Neuronal stem cell (in vitro differentiated cells): ENCODE measurements at regions not wholly inside any gene's neighbourhood (a gene's known extent, or its start where the extent isn't known, plus 50 kb on each side); places are given as distances from the start of the nearest gene placed in this dataset.
"Not testable (repeated sequence)": the region's sequence is repeated elsewhere in the genome, so short reads cannot be mapped to it uniquely, and the experiment has no call there.

ENCODE experiments used
- DNase-seq: peaks from one replicate; pipeline ENCODE4 v3.0.0-alpha.2; 2013; ENCODE audit warnings: low spot score
- H2AFZ ChIP-seq: one replicate; pipeline ENCODE4 v1.6.1; 2013; ENCODE audit warnings: mild to moderate bottlenecking, low read length, inconsistent platforms
- H2AK5ac ChIP-seq: 2 replicates; pipeline ENCODE4 v1.6.1; 2013; ENCODE audit warnings: low read depth, mild to moderate bottlenecking, inconsistent platforms, low read length, moderate library complexity, mixed read lengths
- H2BK120ac ChIP-seq: 2 replicates; pipeline ENCODE4 v1.6.1; 2013; ENCODE audit warnings: low read depth, mild to moderate bottlenecking, inconsistent platforms, low read length, moderate library complexity, mixed read lengths
- H2BK12ac ChIP-seq: one replicate; pipeline ENCODE4 v1.6.1; 2013; ENCODE audit warnings: low read length, inconsistent platforms
- H2BK15ac ChIP-seq: 2 replicates; pipeline ENCODE4 v1.6.1; 2013; ENCODE audit warnings: mild to moderate bottlenecking, low read length, inconsistent platforms, mixed read lengths
- H2BK5ac ChIP-seq: one replicate; pipeline ENCODE4 v1.6.1; 2013; ENCODE audit warnings: inconsistent platforms, mild to moderate bottlenecking, low read length, moderate library complexity
- H3K14ac ChIP-seq: one replicate; pipeline ENCODE4 v1.6.1; 2013; ENCODE audit warnings: low read length, inconsistent platforms
- H3K18ac ChIP-seq: 2 replicates; pipeline ENCODE4 v1.6.1; 2013; ENCODE audit warnings: low read length, inconsistent platforms
- H3K23ac ChIP-seq: 2 replicates; pipeline ENCODE4 v1.6.1; 2013; ENCODE audit warnings: low read depth, mild to moderate bottlenecking, mixed read lengths, low read length, inconsistent platforms; ENCODE audit not compliant: poor library complexity
- H3K27ac ChIP-seq: replicated peaks from 3 replicates; pipeline ENCODE4 v1.5.1; 2013; ENCODE audit warnings: low read length, inconsistent platforms
- H3K27me3 ChIP-seq, 3 experiments: 2 replicates each; pipeline ENCODE4 v1.6.1; 2013; ENCODE audit warnings: low read length in 3 of 3, mild to moderate bottlenecking in 2 of 3, inconsistent platforms in 1 of 3, low read depth in 1 of 3, mixed read lengths in 1 of 3, moderate library complexity in 1 of 3; ENCODE audit not compliant: control insufficient read depth in 3 of 3, insufficient read depth in 3 of 3
- H3K36me3 ChIP-seq, 2 donors: replicated peaks in 1 of 2; 2 replicates each; pipeline ENCODE4 v1.6.1; 2013; ENCODE audit warnings: low read length in 2 of 2; ENCODE audit not compliant: control insufficient read depth in 2 of 2, insufficient read depth in 2 of 2
- H3K4ac ChIP-seq: 2 replicates; pipeline ENCODE4 v1.6.1; 2013; ENCODE audit warnings: inconsistent platforms, mild to moderate bottlenecking, low read length, moderate library complexity
- H3K4me1 ChIP-seq, 2 donors: 1 replicate in 1 of 2; 2 replicates in 1 of 2; pipeline ENCODE4 v1.6.1; 2013; ENCODE audit warnings: low read length in 2 of 2, low read depth in 1 of 2; ENCODE audit not compliant: control insufficient read depth in 2 of 2, insufficient read depth in 1 of 2
- H3K4me2 ChIP-seq: one replicate; pipeline ENCODE4 v1.6.1; 2013; ENCODE audit warnings: mild to moderate bottlenecking, low read length, inconsistent platforms; ENCODE audit not compliant: insufficient read depth, poor library complexity, severe bottlenecking
- H3K4me3 ChIP-seq, 2 donors: 2 replicates each; pipeline ENCODE4 v1.5.1; 2013; ENCODE audit warnings: low read length in 2 of 2, mild to moderate bottlenecking in 2 of 2, inconsistent platforms in 1 of 2, moderate library complexity in 1 of 2
- H3K79me1 ChIP-seq: one replicate; pipeline ENCODE4 v1.6.1; 2013; ENCODE audit warnings: low read depth, mild to moderate bottlenecking, inconsistent platforms, low read length, moderate library complexity
- H3K9ac ChIP-seq: one replicate; pipeline ENCODE4 v1.6.1; 2013; ENCODE audit warnings: mild to moderate bottlenecking, low read depth, low read length, inconsistent platforms; ENCODE audit not compliant: poor library complexity
- H3K9me3 ChIP-seq, 2 donors: replicated peaks in 1 of 2; 2 replicates each; pipeline versions ENCODE3 to v1.6.1; 2013; ENCODE audit warnings: low read length in 2 of 2, mild to moderate bottlenecking in 2 of 2, inconsistent platforms in 1 of 2, low read depth in 1 of 2, mixed read lengths in 1 of 2, moderate library complexity in 1 of 2; ENCODE audit not compliant: control insufficient read depth in 2 of 2, insufficient read depth in 1 of 2
- H4K8ac ChIP-seq: one replicate; pipeline ENCODE4 v1.6.1; 2013; ENCODE audit warnings: low read depth, mild to moderate bottlenecking, inconsistent platforms, low read length, moderate library complexity
- H4K91ac ChIP-seq: one replicate; pipeline ENCODE4 v1.6.1; 2013; ENCODE audit warnings: low read length, low read depth, mild to moderate bottlenecking, inconsistent platforms; ENCODE audit not compliant: poor library complexity
- WGBS, 2 donors: extraction: QIAGEN DNeasy Blood & Tissue Kit; methylation state at CpG; one replicate each; pipeline ENCODE4 v1.1.7; 2013; ENCODE audit warnings: missing lambda C conversion rate in 2 of 2, mixed read lengths in 1 of 2; ENCODE audit not compliant: insufficient read length in 2 of 2, insufficient replicate concordance in 1 of 2; ENCODE audit errors: extremely low coverage in 2 of 2; 5-methylcytosine and 5-hydroxymethylcytosine counted together

GRCh38 chr1:164006186-164006585 is 552.8 kb upstream of the PBX1 start:
- not testable (repeated sequence) for H4K8ac ChIP-seq, H3K4ac ChIP-seq, H3K4me1 ChIP-seq, H3K27me3 ChIP-seq, H3K9me3 ChIP-seq, H2AK5ac ChIP-seq, H3K36me3 ChIP-seq, H3K23ac ChIP-seq, H3K18ac ChIP-seq, H2BK12ac ChIP-seq, H3K79me1 ChIP-seq, H2BK15ac ChIP-seq, H3K4me3 ChIP-seq, H3K9ac ChIP-seq, H2AFZ ChIP-seq, H4K91ac ChIP-seq, H3K14ac ChIP-seq, H3K27ac ChIP-seq, H3K4me2 ChIP-seq, DNase-seq, H2BK120ac ChIP-seq, H2BK5ac ChIP-seq
- no CpG with 5 or more reads among the region's 3 CpGs for WGBS, 2 donors

GRCh38 chr1:164006621-164007020 is 552.4 kb upstream of the PBX1 start:
- WGBS, 2 donors: no CpG with 5 or more reads among the region's 4 CpGs
- Histone ChIP-seq H3K9ac (no peak overlapping the region), H3K4me2 (no peak overlapping the region), H3K18ac (no peak overlapping the region), H2AK5ac (no peak overlapping the region), H2BK12ac (no peak overlapping the region), H2BK5ac (no peak overlapping the region), H3K27ac (no peak overlapping the region), H3K4me3 (no peak overlapping the region), H3K4ac (no peak overlapping the region), H2BK15ac (no peak overlapping the region), H2BK120ac (no peak overlapping the region), H3K36me3 (no peaks in the 10 kb centered on the region), H3K79me1 (no peaks in the 10 kb centered on the region), H3K9me3 (no peaks in the 10 kb centered on the region), H3K4me1 (no peaks in the 10 kb centered on the region), H4K91ac (no peak overlapping the region), H3K14ac (no peak overlapping the region), H3K23ac (no peak overlapping the region), H2AFZ (no peak overlapping the region), H4K8ac (no peak overlapping the region), H3K27me3 (no peaks in the 10 kb centered on the region)
- no peak for DNase-seq

- no peak overlapping the region for H2BK120ac ChIP-seq
- WGBS, 2 donors: no CpG with 5 or more reads among the region's 1 CpG
- no peak overlapping the region for H2BK5ac ChIP-seq
- H3K4me3 ChIP-seq: peak overlapping the region in 1 of 2 donors; percentile 70
- no peak overlapping the region for H2BK12ac ChIP-seq
- H3K4ac ChIP-seq: no peak overlapping the region
- H3K9ac ChIP-seq: no peak overlapping the region
- H3K79me1 ChIP-seq: no peaks in the 10 kb centered on the region
- no peak overlapping the region for H4K91ac ChIP-seq
- no peak overlapping the region for H3K18ac ChIP-seq
- H3K4me1 ChIP-seq: no peaks in the 10 kb centered on the region
- no peak overlapping the region for H3K4me2 ChIP-seq
- H3K14ac ChIP-seq: no peak overlapping the region
- no peak for DNase-seq
- no peak overlapping the region for H2AFZ ChIP-seq
- H3K36me3 ChIP-seq: no peaks in the 10 kb centered on the region
- H3K23ac ChIP-seq: peak overlapping the region; percentile 73
- H2BK15ac ChIP-seq: no peak overlapping the region
- no peak overlapping the region for H4K8ac ChIP-seq
- H2AK5ac ChIP-seq: no peak overlapping the region
- H3K27me3 ChIP-seq: no peaks in the 10 kb centered on the region
- H3K27ac ChIP-seq: no peak overlapping the region
- H3K9me3 ChIP-seq: peaks cover 0 to 7% of the 10 kb centered on the region in 2 donors
Measured at GRCh38 chr1:164017239-164017638, 541.7 kb upstream of the PBX1 start.

GRCh38 chr1:164020391-164020790 is 538.6 kb upstream of the PBX1 start:
- no peak overlapping the region for H3K4me2 ChIP-seq
- WGBS, 2 donors: no CpG with 5 or more reads among the region's 2 CpGs
- H2BK120ac ChIP-seq: no peak overlapping the region
- no peak overlapping the region for H2BK12ac ChIP-seq
- no peak overlapping the region for H2AFZ ChIP-seq
- H3K18ac ChIP-seq: no peak overlapping the region
- peaks cover 0 to 7% of the 10 kb centered on the region in 2 donors for H3K9me3 ChIP-seq
- H3K79me1 ChIP-seq: no peaks in the 10 kb centered on the region
- H3K36me3 ChIP-seq: no peaks in the 10 kb centered on the region
- H3K4me1 ChIP-seq: no peaks in the 10 kb centered on the region
- H3K9ac ChIP-seq: no peak overlapping the region
- H2AK5ac ChIP-seq: no peak overlapping the region
- H4K8ac ChIP-seq: no peak overlapping the region
- no peak overlapping the region for H4K91ac ChIP-seq
- no peak overlapping the region for H3K4ac ChIP-seq
- H3K27ac ChIP-seq: no peak overlapping the region
- no peak for DNase-seq
- no peaks in the 10 kb centered on the region for H3K27me3 ChIP-seq
- no peak overlapping the region for H2BK15ac ChIP-seq
- no peak overlapping the region for H2BK5ac ChIP-seq
- H3K14ac ChIP-seq: no peak overlapping the region
- H3K23ac ChIP-seq: no peak overlapping the region
- H3K4me3 ChIP-seq: no peak overlapping the region
